NCI-H226 (cell line): ENCODE measurements at regions not wholly inside any gene's neighbourhood (a gene's known extent, or its start where the extent isn't known, plus 50 kb on each side); places are given as distances from the start of the nearest gene placed in this dataset.
A peak's percentile ranks its signal among the peaks of the same experiment; 100 is the strongest.

Source experiments
- DNase-seq: peaks from one replicate; pipeline ENCODE4 v3.0.0-alpha.2; 2015

GRCh38 chr6:92589996-92590395, 829.4 kb downstream of the EPHA7 start:
- peak; percentile 67 for DNase-seq

DNA sequence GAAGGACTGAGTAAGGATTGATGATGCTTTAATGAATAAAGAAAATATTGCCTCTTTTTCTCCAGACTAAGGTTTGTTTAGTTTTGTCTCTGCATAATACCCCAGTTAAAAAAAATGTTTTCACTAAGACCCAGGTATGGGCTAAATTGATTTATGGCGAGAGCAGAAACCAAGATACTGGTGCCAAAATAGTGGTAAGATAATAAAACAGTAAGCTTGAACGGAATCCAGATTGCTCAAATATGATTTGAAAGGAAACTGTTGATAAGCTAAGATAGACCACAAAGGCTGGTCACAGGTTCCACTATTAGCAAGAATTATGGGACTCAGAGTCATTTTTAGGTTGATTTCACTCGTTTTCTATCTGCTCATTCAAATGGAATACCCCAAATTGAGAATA, 831.2 kb downstream of the EPHA7 start:
- peak; percentile 53 for DNase-seq

- peak; percentile 59 for DNase-seq
Observed at GRCh38 chr6:92587525-92587924, 831.8 kb downstream of the EPHA7 start.

GRCh38 chr6:92586236-92586977, 833.0 kb downstream of the EPHA7 start:
- no peak for DNase-seq

- DNase-seq, result no peak
Observed at GRCh38 chr6:92582211-92582610, 837.1 kb downstream of the EPHA7 start.

GRCh38 chr6:92577077-92577719, 842.2 kb downstream of the EPHA7 start:
- DNase-seq, result peak; percentile 12

- DNase-seq, result no peak
Observed at GRCh38 chr6:92568541-92568940, 850.8 kb downstream of the EPHA7 start.

DNA sequence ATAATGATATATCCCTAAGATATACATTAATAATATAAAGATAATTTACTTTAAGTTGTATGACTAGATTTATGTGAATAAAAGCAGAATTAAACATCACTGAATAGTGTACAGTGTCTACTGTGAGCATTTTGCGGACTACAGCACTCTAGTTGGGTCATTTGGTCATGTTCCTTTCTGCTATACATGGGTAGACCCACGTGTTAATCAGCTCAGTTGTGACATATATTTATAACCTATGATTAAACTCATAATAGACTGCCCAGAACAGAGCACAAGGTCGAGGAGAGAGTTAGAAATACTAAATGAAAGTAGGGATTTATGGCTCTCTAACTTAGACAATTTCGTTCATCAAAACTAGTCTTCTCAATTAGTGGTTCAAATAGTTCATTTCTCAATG, 852.7 kb downstream of the EPHA7 start:
- DNase-seq, result no peak

GRCh38 chr6:92564376-92564775, 855.0 kb downstream of the EPHA7 start:
- no peak for DNase-seq

DNA sequence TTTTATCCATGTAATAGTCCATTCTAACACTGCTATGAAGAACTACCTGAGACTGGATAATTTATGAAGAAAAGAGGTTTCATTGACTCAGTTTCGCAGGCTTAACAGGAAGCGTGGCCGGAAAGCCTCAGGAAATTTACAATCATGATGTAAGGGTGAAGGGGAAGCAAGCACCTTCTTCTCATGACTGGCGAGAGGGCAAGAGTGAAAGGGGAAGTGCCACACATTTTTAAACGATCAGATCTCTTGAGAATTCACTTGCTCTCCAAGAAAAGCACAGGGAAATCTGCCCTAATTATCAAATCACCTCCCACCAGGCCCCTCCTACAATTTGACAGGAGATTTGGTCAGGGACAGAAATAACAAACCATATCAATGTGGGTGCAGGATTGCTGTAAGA, 859.7 kb downstream of the EPHA7 start:
- no peak for DNase-seq

DNA sequence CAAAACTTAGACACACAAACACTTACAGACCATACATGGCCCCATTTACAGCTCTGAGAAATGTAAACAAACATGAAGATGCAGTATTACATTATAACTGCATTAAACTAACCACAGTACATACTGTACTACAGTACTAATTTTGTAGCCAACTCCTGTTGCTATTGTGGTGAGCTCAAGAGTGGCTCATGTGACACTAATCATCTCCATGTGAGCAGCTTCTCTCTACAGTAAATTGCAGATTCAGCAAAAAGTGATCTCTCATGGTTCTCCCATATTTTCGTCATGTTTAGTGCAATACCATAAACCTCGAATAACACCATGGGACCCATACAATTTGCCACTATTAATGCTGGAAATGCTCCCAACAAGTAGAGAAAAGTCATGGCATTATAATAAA, 860.4 kb downstream of the EPHA7 start:
- DNase-seq, result no peak

GRCh38 chr6:92550501-92550900, 868.9 kb downstream of the EPHA7 start:
- no peak for DNase-seq

DNA sequence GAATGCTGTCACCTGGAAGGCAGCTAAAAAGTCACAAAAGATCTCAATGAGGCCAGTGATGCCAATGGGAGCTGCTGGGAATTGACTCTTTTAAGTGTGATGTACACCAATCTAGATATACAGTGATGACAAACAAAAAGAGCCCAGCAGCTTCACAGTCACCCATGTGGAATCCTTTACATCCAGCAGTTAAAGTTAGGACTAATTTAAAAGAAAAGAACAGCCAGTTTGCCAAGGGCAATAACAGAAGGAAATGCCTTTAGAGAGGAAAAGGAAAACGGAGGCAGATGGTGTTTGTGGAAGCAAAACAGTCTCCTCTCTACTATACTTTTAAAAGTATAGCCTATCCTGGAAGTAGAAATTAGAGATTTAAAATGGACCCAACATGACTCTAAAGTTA, 873.5 kb downstream of the EPHA7 start:
- no peak for DNase-seq

- peak; percentile 32 for DNase-seq
Observed at GRCh38 chr6:92541448-92542060, 877.8 kb downstream of the EPHA7 start.

DNA sequence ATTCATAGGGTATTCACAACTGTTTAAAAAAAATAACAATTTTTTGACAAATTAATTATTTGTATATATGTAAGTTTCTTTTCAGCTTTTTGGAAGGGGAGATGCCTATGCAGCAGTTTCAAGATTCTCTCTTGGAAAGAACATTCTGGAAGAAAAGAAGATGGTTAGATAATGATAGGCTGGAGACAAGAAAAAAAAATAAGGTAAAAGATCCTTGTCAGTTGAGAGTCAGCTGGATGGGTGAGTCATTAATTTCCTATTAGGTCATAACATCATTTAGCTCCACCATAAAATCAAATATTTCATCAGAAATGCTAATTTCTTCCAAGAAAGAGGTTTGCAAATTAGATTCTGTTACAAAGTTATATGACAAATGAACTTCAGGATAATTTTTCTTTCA, 880.4 kb downstream of the EPHA7 start:
- no peak for DNase-seq

- peak; percentile 7 for DNase-seq
Observed at GRCh38 chr6:92538275-92538674, 881.1 kb downstream of the EPHA7 start.

DNA sequence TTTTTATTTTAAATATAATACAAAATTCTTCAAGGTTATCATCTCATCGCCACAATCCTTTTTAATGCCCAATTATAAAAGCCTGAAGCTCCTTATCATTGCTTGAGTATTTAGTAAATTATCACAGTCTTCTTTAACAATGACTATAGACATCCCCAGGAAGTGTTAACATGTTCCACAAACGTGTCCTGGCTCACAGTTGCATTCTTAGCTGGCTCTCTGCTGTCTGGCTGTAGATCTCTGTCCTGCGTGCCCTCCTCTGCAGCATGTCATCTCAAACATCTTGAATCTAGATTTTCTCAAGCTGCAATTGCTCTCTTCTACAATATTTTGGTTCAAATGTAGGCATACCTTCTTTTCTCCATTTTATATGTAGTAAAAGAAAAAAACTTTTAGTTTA, 885.2 kb downstream of the EPHA7 start:
- DNase-seq, result no peak

GRCh38 chr6:92522589-92522988, 896.8 kb downstream of the EPHA7 start:
- DNase-seq, result no peak

- no peak for DNase-seq
Observed at GRCh38 chr6:92521553-92521952, 897.8 kb downstream of the EPHA7 start.

GRCh38 chr6:92510137-92510536, 909.2 kb downstream of the EPHA7 start:
- DNase-seq, result no peak

DNA sequence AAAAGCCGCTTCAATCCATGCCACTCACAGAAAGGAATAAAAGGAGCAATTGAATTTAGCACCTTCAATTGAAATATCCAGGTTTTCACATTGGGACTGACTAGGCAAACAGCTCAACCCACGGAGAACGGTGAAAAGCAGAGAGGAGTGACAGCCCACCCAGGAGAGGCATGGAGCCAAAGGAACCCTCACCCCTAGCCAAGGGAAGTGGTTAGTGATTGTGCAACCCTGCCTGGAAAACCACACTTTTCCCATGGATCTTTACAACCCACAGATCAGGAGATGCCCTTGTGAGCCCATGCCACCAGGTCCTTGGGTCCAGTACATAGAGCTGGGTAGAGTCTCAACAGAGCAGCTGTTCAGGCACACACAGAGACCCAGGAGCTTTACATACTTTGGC, 911.8 kb downstream of the EPHA7 start:
- DNase-seq, result no peak

DNA sequence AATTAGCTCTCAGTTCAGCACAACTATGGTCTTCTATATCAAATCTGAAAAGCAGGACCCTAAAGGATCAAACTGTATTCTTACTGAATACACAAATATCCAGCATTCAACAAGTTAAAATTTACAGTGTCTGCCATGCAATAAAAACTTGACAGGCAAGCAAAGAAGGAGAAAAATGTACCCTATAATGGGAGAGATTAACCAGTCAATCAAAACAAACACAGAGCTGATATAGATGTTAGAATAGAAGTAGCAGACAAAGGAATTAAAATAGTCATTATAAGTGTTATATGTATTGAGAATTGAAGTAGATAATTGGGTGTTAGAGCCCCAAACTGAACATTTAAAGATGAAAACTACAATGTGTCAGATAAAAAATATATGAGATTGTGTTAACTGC, 914.9 kb downstream of the EPHA7 start:
- DNase-seq, result no peak

DNA sequence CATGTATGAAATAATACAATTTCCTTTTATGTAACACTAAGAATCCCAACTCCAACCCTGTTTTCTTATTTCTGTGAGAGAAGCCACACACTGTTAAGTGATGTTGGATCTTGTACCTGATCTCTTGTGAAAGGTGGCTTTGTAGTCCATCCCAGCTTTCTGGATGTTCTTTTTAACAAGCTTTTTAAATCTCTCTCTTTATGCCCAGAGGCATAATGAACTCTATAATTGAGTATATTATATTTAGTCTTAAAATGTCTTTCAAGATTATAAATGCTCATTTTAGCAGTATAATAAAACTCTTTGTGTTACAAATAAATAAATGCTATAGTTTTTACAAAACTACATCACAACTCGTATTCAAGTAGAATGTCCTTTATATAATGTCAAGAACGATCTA, 922.1 kb downstream of the EPHA7 start:
- no peak for DNase-seq

DNA sequence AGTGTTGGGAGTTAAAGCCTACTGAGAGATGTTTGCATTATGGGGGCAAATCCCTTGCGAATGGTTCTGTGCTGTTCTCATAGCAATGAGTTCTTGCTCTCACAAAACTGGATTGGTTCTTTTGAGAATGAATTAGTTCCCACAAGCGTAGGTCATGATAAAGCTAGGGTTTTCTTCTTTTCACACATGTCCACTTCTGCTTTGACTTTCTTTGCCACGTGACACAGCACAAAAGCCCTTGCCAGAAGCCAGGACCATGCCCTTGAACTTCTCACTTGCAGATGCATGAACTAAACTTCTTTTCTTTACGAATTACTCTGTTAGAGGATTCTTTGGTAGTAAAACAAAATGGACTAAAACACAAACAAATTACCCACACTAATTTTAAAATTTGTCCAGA, 922.8 kb downstream of the EPHA7 start:
- no peak for DNase-seq
